ENCODE measurements at regions not wholly inside any gene's neighbourhood (a gene's known extent, or its start where the extent isn't known, plus 50 kb on each side); places are given as distances from the start of the nearest gene placed in this dataset.

DNA sequence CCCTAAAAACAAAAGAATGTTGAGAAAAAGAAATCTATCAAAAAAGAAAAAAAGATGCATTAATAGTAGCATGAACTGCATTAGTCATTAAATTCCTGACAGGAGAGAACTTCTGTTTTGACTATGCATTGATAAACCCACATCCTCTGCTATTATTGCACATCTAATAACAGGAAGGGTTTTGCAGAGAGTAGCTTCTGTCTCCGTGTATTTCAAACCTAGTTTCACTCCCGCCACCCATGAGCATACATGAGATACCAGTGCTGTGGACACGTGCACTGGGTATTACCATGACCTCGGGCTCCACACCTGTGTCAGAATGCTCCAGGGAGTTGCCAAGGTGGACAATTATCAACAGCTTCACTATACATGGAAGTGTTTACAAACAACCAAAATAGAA lies 449.1 kb upstream of the SOX5 start:
- TF ChIP-seq CTCF (IDR thresholded peaks at IDR 0.05) = no peak
- TF ChIP-seq ZSCAN20 (CRISPR knock-in tag; IDR thresholded peaks at IDR 0.05) = no peak
- no peak for TF ChIP-seq MAX (IDR thresholded peaks at IDR 0.05)
